HG02852 (cell line): ENCODE measurements at regions not wholly inside any gene's neighbourhood (a gene's known extent, or its start where the extent isn't known, plus 50 kb on each side); places are given as distances from the start of the nearest gene placed in this dataset.
"Not testable (repeated sequence)": the region's sequence is repeated elsewhere in the genome, so short reads cannot be mapped to it uniquely, and the experiment has no call there.

Experiments used
- ATAC-seq: cut with Tn5 transposase; IDR thresholded peaks from one replicate; pipeline ENCODE4 v1.9.1; 2021; ENCODE audit warnings: mild to moderate bottlenecking, moderate library complexity; ENCODE audit not compliant: unreplicated experiment

- no peak for ATAC-seq
Observed at GRCh38 chr12:91695964-91696363, 449.7 kb downstream of the BTG1 start.

DNA sequence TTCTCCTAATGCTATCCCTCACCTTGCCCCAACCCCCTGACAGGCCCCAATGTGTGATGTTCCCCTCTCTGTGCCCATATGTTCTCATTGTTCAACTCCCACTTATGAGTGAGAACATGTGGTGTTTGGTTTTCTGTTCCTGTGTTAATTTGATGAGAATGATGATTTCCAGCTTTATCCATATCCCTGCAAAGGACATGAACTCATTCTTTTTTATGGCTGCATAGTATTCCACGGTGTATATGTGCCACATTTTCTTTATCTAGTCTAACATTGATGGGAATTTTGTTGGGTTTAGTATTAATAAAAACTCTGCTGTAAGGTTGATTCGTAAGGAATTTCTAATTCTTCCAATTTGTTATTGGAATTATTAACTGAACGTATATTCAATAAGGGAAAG is 450.2 kb downstream of the BTG1 start:
- not testable (repeated sequence) for ATAC-seq

GRCh38 chr12:91690531-91690930 is 455.1 kb downstream of the BTG1 start:
- ATAC-seq = no peak

DNA sequence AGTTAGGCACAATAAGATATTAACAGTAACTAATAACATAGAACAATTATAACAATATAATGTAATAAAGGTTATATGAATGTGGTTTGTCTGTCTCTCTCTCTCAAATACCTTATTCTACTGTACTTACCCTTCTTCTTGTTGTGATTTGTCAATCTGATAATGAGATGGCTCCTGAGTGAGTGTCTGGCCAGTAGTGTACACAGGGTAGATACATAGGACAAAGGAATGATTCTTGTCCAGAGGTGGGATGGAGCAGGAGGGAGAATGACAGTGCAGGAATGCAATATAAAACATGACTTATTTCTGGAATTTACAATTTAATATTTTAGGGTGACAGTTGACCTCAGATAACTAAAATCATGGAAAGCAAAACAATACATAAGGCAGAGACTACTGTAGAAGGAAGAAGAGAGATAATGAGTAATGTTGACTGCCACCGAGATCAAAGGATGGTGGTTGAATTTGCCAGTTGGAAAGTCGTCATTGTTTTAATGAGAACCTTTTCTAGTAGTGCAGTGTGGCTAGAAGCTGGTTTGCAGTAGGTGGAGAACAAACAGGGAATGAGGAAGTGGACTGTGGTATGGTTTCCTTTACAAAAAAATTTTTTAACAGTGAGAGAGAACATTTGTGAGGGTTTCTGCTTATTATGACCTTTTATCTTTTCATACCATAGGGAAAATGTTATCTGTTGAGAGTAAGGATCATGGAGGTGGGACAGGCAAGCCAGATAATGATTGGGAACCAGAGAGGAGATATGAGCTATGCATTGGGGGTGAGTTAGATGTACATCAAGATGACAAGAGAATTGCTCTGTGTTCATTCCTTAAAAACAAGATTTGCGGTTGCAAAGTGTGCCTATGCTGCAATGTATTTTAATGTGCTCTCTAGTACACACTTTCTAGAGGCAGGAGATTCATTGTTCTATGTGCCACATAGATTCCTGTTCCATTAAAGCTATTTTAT is 458.3 kb downstream of the BTG1 start:
- ATAC-seq = no peak

GRCh38 chr12:91685917-91686316 is 459.7 kb downstream of the BTG1 start:
- ATAC-seq = no peak

- ATAC-seq = no peak
Observed at GRCh38 chr12:91681751-91682150, 463.9 kb downstream of the BTG1 start.

- ATAC-seq = no peak
Observed at GRCh38 chr12:91680864-91681263, 464.8 kb downstream of the BTG1 start.

DNA sequence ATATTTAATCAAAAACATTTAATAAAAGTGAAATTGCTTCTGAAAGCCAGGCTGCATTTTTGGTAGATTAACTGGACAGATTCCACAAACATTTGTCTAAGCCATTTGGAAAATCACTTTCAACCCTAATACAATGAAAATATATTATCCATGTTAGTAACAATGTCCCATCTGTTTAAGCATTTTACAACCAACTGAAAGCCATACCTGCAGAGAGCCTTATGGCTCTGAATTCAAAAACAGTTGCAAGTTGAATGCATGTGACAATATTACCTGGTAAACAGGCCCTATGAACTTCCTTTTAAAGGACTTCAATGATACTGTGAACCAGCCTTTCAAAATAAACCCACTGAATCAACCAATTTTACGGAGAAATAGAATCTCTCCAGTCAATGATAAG is 468.1 kb downstream of the BTG1 start:
- ATAC-seq = no peak

DNA sequence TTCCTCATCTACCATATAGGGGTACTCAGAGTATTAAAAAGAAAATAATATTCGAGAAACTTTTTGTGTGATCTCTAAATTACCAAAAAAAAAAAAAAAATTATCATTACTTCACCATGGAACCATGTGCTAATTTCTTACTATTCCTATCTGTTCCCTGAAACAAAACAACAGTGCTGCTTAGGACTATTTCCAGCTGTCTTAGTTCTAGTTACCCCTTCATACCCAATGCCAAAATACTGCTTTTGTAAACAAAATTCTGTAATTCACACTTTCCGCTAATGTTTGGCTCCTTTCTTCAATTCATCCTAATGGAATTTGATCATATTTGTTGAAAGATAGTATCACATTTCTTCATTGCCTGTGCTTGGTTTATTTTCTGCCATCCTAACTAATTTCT is 470.2 kb downstream of the BTG1 start:
- ATAC-seq = no peak

DNA sequence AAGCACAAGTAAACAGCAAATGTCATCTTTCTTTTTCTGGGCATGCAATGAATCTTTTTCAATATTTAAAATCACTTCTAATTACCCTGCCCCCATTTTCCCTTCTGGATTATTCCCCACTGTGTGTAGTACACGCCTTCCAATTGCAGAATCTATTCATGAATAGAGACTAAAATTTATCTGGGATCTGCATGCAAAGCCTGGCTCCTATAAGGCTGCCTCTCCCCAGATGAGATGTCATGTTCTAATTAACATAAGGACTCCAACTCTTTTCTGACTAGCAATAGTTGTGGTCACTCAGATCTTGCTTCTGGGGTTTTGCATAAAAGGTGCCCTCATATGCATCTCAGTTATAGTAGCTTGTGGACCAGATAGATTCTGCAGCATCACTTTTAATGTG is 473.5 kb downstream of the BTG1 start:
- ATAC-seq = no peak

DNA sequence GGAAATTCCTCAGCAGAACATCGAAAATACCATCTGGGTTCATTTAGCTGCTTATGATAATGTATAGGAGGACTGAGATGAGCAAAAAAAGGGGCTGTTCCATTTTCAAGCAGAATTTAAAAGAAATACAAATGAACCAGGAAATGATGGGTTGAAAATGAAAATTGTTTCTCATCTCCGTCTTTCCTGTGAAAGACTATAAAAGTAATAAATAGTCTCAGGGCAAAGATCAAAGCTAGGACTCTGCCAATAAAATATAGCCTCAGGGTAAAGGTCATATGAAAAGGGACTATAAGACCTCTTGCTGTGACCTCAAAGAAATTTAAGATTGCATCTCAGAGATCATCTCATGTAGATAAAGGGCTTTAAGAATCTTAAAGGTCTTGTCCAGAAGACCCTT is 478.0 kb downstream of the BTG1 start:
- no peak for ATAC-seq

- ATAC-seq = no peak
Observed at GRCh38 chr12:91663744-91664143, 481.1 kb upstream of the DCN start.

- no peak for ATAC-seq
Observed at GRCh38 chr12:91663310-91663709, 480.7 kb upstream of the DCN start.

DNA sequence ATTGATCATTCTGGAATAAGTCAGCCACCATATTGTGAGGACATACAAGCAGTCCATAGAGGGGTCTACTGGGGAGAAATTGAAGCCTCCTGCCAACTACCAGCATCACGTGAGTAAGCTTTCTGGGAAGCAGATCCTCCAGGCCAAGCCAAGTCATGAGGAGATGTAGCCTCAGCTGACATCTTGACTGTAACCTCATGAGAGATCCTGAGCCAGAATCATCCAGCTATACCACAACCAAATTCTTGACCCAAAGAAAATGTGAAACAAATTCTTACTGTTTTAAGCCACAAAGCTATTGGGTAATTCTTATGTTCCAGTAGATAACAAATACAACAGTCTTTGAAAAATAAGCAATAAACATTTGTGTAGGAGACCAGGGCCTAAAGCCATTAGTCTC is 479.4 kb upstream of the DCN start:
- ATAC-seq = no peak

- ATAC-seq = no peak
Observed at GRCh38 chr12:91657032-91657431, 474.4 kb upstream of the DCN start.

DNA sequence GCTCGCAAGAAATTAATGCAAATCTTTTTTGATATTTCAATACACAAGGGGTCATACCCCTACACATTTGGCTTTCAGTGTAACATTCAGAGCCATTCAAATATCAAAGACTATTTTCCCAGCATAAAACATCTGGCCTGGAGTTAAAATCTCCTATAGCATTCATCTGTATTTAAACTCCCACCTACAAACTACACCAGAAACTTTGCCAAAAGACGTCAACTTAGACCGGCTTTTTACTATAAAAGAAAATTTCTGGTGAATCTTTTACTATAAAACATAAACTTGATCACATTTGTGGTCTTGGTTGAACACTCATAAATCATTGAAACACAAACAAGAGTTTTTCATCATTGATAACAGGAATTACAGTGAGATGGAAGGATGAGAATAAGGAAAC is 473.3 kb upstream of the DCN start:
- ATAC-seq = no peak

- no peak for ATAC-seq
Observed at GRCh38 chr12:91654087-91654486, 471.5 kb upstream of the DCN start.

DNA sequence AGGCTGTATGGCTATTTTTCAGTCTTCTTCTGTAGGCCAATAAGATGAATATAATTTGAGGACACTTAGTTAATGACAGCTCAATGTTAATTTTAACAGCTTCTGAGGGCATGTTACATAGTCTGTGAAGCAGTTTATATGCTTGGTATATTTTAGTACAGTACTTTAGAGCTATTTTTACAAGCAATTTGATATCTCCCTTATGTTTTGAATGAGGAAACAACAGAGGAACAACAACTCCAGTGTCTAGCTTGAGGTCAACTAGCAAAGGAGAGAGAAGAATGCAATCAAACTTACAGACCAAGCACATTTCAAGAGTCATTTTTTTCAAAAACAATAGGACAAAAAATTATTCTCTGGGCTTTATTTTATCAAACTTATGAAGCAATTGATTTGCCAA is 469.1 kb upstream of the DCN start:
- no peak for ATAC-seq

- ATAC-seq = no peak
Observed at GRCh38 chr12:91643763-91644162, 461.1 kb upstream of the DCN start.

DNA sequence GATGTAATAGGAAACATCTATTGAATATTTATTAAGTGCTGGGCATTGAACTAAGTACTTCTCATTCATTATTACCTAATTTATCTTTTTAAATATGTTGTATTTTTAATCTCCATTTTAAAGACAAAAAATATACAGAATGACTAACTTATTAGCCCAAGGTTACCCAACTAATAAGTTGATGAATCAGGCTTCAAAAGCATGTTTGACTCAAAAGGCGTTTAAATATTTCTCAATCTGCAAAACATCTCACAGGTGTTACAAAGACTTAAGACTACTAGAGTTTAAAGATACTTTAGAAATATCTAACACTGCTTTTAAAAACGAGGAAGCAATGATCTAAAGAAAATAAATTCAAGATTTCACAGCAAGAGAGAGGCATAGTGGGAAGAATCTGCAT is 457.4 kb upstream of the DCN start:
- ATAC-seq = no peak

DNA sequence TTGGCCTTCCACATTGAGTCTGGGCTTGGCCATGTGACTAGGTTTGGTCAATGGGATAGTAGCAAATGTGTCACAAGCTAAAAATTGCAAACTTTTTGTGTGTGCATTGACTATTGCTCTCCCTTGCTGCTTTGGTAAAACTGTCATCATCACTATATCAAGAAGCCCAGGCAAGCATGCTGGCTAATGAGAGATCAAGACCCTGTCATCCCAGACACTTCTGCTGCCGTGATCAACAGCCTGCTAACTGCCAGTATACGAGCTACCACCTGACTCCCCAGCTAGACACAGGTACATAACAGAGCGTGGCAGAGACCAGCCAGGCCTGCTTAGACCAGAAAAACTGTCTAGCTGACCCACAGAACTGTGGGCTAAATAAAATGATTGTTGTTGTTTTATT is 456.7 kb upstream of the DCN start:
- no peak for ATAC-seq

DNA sequence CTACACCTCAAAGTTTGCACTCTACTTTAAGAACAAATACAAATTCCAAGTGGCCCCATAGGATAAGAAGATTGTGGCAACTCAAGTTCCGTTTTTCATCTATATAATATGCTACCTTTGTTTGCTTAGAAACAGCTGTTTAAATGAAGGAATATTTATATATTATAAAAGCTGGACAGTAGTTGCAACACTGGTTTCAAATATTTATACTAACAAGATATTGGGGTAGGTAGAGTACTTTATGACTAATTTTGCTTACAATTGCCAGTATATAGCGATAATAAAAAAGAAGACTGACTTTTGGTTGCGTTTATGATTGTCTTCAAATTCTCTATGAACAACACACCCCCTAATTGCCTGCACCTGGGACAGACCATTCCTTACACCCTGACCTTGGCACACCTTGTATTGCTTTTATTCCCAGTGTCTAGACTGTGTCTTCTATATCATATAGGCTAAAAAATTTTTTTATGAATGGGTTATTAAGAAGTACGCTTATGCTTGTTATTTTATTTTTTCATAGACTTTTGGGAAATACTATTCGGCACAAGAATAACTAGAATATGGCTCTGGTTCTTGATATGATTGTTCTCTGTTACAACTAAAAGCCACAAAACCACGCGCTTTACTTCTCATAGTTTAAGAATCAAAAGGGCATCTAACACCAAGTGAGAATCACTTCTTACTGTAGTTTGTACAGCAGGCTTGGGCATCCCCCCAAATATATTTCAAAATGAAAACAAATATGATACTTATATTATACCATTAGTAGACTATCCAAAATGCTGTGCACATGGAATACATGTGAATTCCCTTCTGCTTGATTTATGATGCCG is 455.4 kb upstream of the DCN start:
- ATAC-seq = no peak
